Fibroblast of skin of right quadriceps (primary cell): ENCODE measurements at regions not wholly inside any gene's neighbourhood (a gene's known extent, or its start where the extent isn't known, plus 50 kb on each side); places are given as distances from the start of the nearest gene placed in this dataset.
"Not testable (repeated sequence)": the region's sequence is repeated elsewhere in the genome, so short reads cannot be mapped to it uniquely, and the experiment has no call there.

ENCODE experiments used
- DNase-seq: peaks from one replicate; pipeline ENCODE4 v3.0.0-alpha.2; 2013

GRCh38 chr1:119254067-119254720, 113.7 kb upstream of the WARS2 start:
- no peak for DNase-seq

GRCh38 chr1:119256089-119256488, 112.5 kb upstream of the HAO2 start:
- not testable (repeated sequence) for DNase-seq

GRCh38 chr1:119260506-119260905, 108.1 kb upstream of the HAO2 start:
- no peak for DNase-seq

GRCh38 chr1:119266386-119266785, 102.2 kb upstream of the HAO2 start:
- DNase-seq = no peak

- DNase-seq = no peak
Observed at GRCh38 chr1:119266858-119267257, 101.7 kb upstream of the HAO2 start.

GRCh38 chr1:119267288-119267687, 101.3 kb upstream of the HAO2 start:
- DNase-seq = not testable (repeated sequence)

- DNase-seq = no peak
Observed at GRCh38 chr1:119268879-119269278, 99.7 kb upstream of the HAO2 start.

GRCh38 chr1:119275145-119276134, 93.1 kb upstream of the HAO2 start:
- peak; percentile 71 for DNase-seq

GRCh38 chr1:119276558-119276957, 92.0 kb upstream of the HAO2 start:
- no peak for DNase-seq

- peak; percentile 92 for DNase-seq
Observed at GRCh38 chr1:119279456-119280381, 88.9 kb upstream of the HAO2 start.

GRCh38 chr1:119285482-119285881, 83.1 kb upstream of the HAO2 start:
- peak; percentile 97 for DNase-seq

GRCh38 chr1:119286587-119287181, 81.9 kb upstream of the HAO2 start:
- peak; percentile 53 for DNase-seq

- peak; percentile 19 for DNase-seq
Observed at GRCh38 chr1:119288751-119289150, 79.8 kb upstream of the HAO2 start.

- no peak for DNase-seq
Observed at GRCh38 chr1:119290297-119290696, 78.3 kb upstream of the HAO2 start.

GRCh38 chr1:119291611-119292206, 76.9 kb upstream of the HAO2 start:
- no peak for DNase-seq

GRCh38 chr1:119293797-119294196, 74.8 kb upstream of the HAO2 start:
- DNase-seq = no peak

- DNase-seq = no peak
Observed at GRCh38 chr1:119294199-119294598, 74.4 kb upstream of the HAO2 start.

- DNase-seq = no peak
Observed at GRCh38 chr1:119294722-119295121, 73.9 kb upstream of the HAO2 start.

- DNase-seq = peak; percentile 89
Observed at GRCh38 chr1:119298687-119299303, 69.8 kb upstream of the HAO2 start.

GRCh38 chr1:119302011-119302410, 66.6 kb upstream of the HAO2 start:
- no peak for DNase-seq

GRCh38 chr1:119308130-119308700, 60.4 kb upstream of the HAO2 start:
- DNase-seq = no peak
